ENCODE measurements at regions not wholly inside any gene's neighbourhood (a gene's known extent, or its start where the extent isn't known, plus 50 kb on each side); places are given as distances from the start of the nearest gene placed in this dataset.

- TF ChIP-seq POLR2A (IDR thresholded peaks at IDR 0.05) (no peak), CTCF (IDR thresholded peaks at IDR 0.05 in 4 of 5, conservative IDR thresholded peaks at IDR 0.05 in 1 of 5) (no peak)
Measured at GRCh38 chr18:46179306-46179705, 75.1 kb downstream of the HAUS1 start.
